Dendritic cell treated with granulocyte-macrophage colony-stimulating factor and Interleukin-4, amounts not matched to agents 40 ng/mL and 50 ng/mL, for 4 days (primary cell): ENCODE measurements at regions not wholly inside any gene's neighbourhood (a gene's known extent, or its start where the extent isn't known, plus 50 kb on each side); places are given as distances from the start of the nearest gene placed in this dataset.

Experiments
- H3K27ac Mint-ChIP-seq: one replicate; pipeline ENCODE4 v1.8.0; 2022; ENCODE audit warnings: mild to moderate bottlenecking, mixed read lengths
- H3K27me3 Mint-ChIP-seq: one replicate; pipeline ENCODE4 v1.8.0; 2022; ENCODE audit warnings: mild to moderate bottlenecking, mixed read lengths
- H3K36me3 Mint-ChIP-seq: one replicate; pipeline ENCODE4 v1.8.0; 2022; ENCODE audit warnings: low read depth, mixed read lengths
- H3K4me1 Mint-ChIP-seq: one replicate; pipeline ENCODE4 v1.8.0; 2022; ENCODE audit warnings: low read depth, mixed read lengths
- H3K4me3 Mint-ChIP-seq: one replicate; pipeline ENCODE4 v1.8.0; 2022; ENCODE audit warnings: mild to moderate bottlenecking, moderate library complexity, mixed read lengths
- H3K9me3 Mint-ChIP-seq: one replicate; pipeline ENCODE4 v1.8.0; 2022; ENCODE audit warnings: mixed read lengths
- intact Hi-C: fragments of 100-400 bp; cut with micrococcal nuclease; formaldehyde crosslinking; loops from one replicate; pipeline ENCODE4 v1.15.0; 2022

DNA sequence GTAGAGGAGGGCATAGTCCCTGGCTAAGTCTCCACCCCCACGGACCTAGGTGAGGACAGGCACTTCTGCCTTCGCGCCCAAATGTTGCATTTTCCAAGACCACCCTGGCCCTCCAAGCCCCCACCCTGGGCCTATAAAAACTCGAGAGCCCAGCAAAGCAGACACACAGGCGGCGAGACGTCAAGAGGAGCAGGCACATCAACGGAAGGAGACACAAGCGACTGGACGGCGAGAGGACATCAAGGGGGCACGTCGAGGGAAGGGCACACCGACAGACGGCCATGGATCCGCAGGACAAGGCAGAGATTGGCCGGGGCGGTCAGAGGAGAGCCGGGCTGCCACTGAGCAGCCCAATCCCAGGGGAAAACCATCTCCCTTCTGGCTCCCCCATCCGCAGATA lies 348.0 kb downstream of the MTRR start:
- intact Hi-C loops: no loop called here
- Mint-ChIP-seq H3K36me3 (no peaks in the 10 kb centered on the region), H3K27me3 (peaks cover 1% of the 10 kb centered on the region), H3K27ac (no peak overlapping the region), H3K4me3 (no peak overlapping the region), H3K4me1 (no peaks in the 10 kb centered on the region), H3K9me3 (peaks cover 25% of the 10 kb centered on the region)

DNA sequence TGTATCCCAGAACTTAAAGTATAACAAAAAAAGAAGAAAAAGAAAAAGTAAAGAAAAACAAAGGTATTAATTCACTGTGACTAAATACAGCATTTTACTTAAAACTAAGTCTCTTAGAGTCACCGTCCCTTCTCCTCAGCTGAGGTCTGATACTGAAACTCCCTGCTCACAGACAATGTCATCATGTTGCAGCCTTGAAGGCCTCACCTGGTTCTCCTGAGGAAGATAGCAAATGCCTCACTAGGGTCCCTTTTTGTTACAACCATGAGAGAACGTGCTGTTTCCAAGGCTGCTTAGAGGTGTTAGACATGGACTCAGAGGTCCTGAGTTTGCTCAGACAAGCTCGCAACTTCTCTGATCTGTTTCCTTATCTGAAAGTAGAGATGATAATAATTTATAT lies 357.2 kb downstream of the MTRR start:
- Mint-ChIP-seq H3K4me1 (no peaks in the 10 kb centered on the region), H3K36me3 (no peaks in the 10 kb centered on the region), H3K27ac (no peak overlapping the region), H3K27me3 (no peaks in the 10 kb centered on the region), H3K4me3 (no peak overlapping the region), H3K9me3 (peaks cover 42% of the 10 kb centered on the region)
- intact Hi-C loops: no loop called here

GRCh38 chr5:8227112-8227511 lies 358.2 kb downstream of the MTRR start:
- Mint-ChIP-seq H3K36me3 (no peaks in the 10 kb centered on the region), H3K27me3 (no peaks in the 10 kb centered on the region), H3K9me3 (peaks cover 32% of the 10 kb centered on the region), H3K4me1 (no peaks in the 10 kb centered on the region), H3K27ac (no peak overlapping the region), H3K4me3 (no peak overlapping the region)
- intact Hi-C loops: no loop called here

DNA sequence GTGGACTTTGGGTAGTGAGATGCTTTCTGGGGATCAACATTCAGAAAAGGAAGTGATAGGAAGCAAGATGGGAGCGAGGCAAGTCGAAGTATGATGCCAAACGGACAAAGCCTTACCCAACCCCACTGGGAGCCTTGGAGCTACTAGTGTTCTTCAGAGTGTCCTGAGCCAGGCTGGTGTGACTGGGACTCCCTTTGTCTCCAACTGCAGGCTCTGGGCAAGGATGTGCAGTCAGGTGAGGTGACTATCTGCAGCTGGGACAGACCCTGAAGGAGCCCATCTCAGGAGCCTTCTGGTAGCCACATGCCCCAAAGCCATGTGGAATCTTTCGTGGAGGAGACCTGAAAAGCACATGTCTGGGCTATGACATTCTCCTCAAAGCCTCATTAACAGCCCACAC lies 360.6 kb downstream of the MTRR start:
- Mint-ChIP-seq H3K27ac (no peak overlapping the region), H3K27me3 (no peaks in the 10 kb centered on the region), H3K4me3 (no peak overlapping the region), H3K4me1 (no peaks in the 10 kb centered on the region), H3K9me3 (peaks cover 20% of the 10 kb centered on the region), H3K36me3 (no peaks in the 10 kb centered on the region)
- intact Hi-C loops: no loop called here

GRCh38 chr5:8230868-8231267 lies 361.9 kb downstream of the MTRR start:
- H3K36me3 Mint-ChIP-seq: no peaks in the 10 kb centered on the region
- no peak overlapping the region for H3K4me3 Mint-ChIP-seq
- no peak overlapping the region for H3K27ac Mint-ChIP-seq
- no peaks in the 10 kb centered on the region for H3K27me3 Mint-ChIP-seq
- peaks cover 11% of the 10 kb centered on the region for H3K9me3 Mint-ChIP-seq
- intact Hi-C loops: no loop called here
- H3K4me1 Mint-ChIP-seq: no peaks in the 10 kb centered on the region

GRCh38 chr5:8233479-8233878 lies 364.5 kb downstream of the MTRR start:
- Mint-ChIP-seq H3K36me3 (no peaks in the 10 kb centered on the region), H3K4me1 (no peaks in the 10 kb centered on the region), H3K4me3 (no peak overlapping the region), H3K9me3 (peaks cover 9% of the 10 kb centered on the region), H3K27me3 (no peaks in the 10 kb centered on the region), H3K27ac (no peak overlapping the region)
- intact Hi-C loops: no loop called here

DNA sequence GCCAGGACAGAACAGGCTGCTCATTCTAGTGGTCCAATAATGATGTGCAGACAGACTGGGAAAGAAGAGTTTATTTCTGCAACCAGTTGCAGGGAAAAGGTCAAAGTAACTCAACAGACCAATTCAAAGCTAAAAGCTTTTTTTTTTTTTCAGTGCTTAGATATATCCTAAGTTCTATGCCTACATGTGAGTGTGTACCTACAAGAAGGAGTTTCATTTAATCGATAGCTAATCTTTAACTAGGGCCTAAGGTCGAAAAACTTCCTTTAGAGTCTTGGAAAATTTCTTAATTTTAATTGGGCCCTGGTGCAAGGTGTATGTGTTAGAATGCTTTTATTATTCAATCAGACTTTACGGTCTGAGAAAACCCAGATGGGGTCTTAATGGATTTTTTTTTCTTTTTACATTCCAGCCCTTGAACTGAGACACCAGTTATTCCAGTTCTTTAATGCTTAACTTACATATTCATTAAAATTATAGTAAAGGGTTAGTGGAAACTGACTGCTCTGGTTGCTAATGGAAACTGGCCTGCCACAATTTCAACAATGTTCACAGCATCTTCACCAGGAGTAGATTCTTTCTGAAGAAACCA lies 365.3 kb downstream of the MTRR start:
- Mint-ChIP-seq H3K27me3 (no peaks in the 10 kb centered on the region), H3K4me1 (no peaks in the 10 kb centered on the region)

GRCh38 chr5:8238080-8238479 lies 369.1 kb downstream of the MTRR start:
- no peaks in the 10 kb centered on the region for H3K27me3 Mint-ChIP-seq
- intact Hi-C loops: no loop called here
- no peaks in the 10 kb centered on the region for H3K36me3 Mint-ChIP-seq
- H3K4me3 Mint-ChIP-seq: no peak overlapping the region
- H3K4me1 Mint-ChIP-seq: no peaks in the 10 kb centered on the region
- H3K9me3 Mint-ChIP-seq: peaks cover 9% of the 10 kb centered on the region
- H3K27ac Mint-ChIP-seq: no peak overlapping the region

More for the DNA sequence above, 365.3 kb downstream of the MTRR start:
- H3K9me3 Mint-ChIP-seq: peaks cover 9% of the 10 kb centered on the region
- no peak overlapping the region for H3K4me3 Mint-ChIP-seq
- no peak overlapping the region for H3K27ac Mint-ChIP-seq
- no peaks in the 10 kb centered on the region for H3K36me3 Mint-ChIP-seq
- intact Hi-C loops: no loop called here

DNA sequence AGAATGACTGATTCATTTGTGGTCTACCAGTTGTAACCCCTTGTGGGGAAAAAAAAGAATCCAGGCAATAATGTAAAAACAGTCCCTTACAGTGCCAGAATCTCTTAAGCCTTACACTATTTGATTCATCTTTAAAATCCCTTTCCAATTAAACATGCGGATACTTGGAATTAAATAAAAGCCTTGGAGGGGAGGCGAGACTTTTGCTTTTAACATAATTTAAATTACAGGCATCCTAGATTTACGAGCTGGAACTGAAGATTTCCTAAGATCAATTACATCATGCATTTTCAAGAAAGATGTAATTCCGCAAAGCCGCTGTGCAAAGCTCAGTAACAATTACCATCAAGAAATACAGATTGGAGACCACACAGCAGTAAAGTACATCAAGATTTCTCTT lies 370.2 kb downstream of the MTRR start:
- H3K4me1 Mint-ChIP-seq: no peaks in the 10 kb centered on the region
- H3K27me3 Mint-ChIP-seq: no peaks in the 10 kb centered on the region
- H3K36me3 Mint-ChIP-seq: no peaks in the 10 kb centered on the region
- peaks cover 9% of the 10 kb centered on the region for H3K9me3 Mint-ChIP-seq
- intact Hi-C loops: no loop called here
- H3K27ac Mint-ChIP-seq: no peak overlapping the region
- no peak overlapping the region for H3K4me3 Mint-ChIP-seq

DNA sequence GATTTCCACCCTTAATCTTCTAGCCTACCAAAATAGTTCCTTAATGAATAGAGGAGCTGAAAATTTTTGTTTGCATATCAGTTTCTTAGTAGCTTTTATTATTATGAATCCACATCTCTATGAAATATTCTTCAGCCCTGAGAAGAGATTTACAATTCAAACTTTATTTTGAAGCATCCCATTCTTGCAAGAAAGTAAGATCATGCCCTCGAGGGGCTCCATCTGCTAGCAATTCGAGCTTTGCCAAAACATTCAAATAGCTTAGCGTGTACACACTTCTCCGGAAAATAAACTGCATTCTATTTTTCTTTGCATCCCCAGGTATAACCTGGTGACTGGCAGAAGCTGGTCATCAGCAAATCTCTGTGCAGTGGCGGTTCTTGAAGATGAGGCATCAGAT lies 370.7 kb downstream of the MTRR start:
- peaks cover 9% of the 10 kb centered on the region for H3K9me3 Mint-ChIP-seq
- intact Hi-C loops: no loop called here
- no peaks in the 10 kb centered on the region for H3K36me3 Mint-ChIP-seq
- H3K27me3 Mint-ChIP-seq: no peaks in the 10 kb centered on the region
- no peaks in the 10 kb centered on the region for H3K4me1 Mint-ChIP-seq
- H3K27ac Mint-ChIP-seq: no peak overlapping the region
- no peak overlapping the region for H3K4me3 Mint-ChIP-seq

GRCh38 chr5:8241076-8241475 lies 372.1 kb downstream of the MTRR start:
- Mint-ChIP-seq H3K27ac (no peak overlapping the region), H3K4me1 (no peaks in the 10 kb centered on the region), H3K36me3 (no peaks in the 10 kb centered on the region), H3K27me3 (no peaks in the 10 kb centered on the region), H3K4me3 (no peak overlapping the region), H3K9me3 (peaks cover 6% of the 10 kb centered on the region)
- intact Hi-C loops: no loop called here

GRCh38 chr5:8241558-8241957 lies 372.6 kb downstream of the MTRR start:
- intact Hi-C loops: no loop called here
- H3K9me3 Mint-ChIP-seq: peaks cover under 1% of the 10 kb centered on the region
- no peaks in the 10 kb centered on the region for H3K4me1 Mint-ChIP-seq
- no peak overlapping the region for H3K4me3 Mint-ChIP-seq
- H3K36me3 Mint-ChIP-seq: no peaks in the 10 kb centered on the region
- H3K27ac Mint-ChIP-seq: no peak overlapping the region
- no peaks in the 10 kb centered on the region for H3K27me3 Mint-ChIP-seq

DNA sequence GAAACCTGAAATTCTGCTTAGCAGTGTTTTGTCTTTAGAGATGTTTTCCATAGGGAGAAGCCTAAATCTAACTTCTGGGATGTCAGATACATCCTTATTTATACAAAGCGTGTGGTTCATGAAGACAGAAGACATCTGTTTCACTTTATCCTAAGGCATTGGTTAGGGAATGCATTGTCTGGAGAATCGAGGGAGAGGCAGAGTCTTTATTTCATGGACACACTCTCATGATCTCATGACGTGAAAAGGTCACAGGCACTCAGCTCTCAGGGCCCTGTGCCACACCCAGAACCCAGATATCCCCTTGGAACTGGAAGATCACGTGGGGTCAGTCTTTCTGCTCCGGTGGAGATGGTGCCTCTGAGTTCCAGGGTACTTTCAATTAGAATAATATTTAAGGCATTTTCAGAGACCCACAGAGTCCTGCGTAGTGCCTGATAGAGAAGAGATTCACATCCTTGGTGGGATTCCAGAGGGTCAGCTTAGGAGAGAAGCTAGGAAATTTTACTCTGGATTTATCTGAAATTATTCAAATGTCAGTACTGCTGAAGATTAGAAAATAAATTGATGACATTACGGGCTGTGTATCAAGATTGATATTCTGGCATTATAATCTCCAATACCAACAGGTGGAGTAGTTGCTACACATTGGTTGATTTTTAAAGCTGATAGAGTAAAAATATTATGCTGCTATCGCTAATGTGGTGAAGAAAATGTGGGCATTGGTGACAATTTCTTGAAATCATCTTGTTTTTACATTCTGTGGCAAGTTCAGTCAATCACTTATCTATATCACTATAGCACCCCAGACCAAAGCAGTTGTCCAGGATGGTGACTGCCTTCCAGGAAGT lies 378.3 kb downstream of the MTRR start:
- Mint-ChIP-seq H3K27ac (no peak overlapping the region), H3K36me3 (no peaks in the 10 kb centered on the region), H3K9me3 (no peaks in the 10 kb centered on the region), H3K4me1 (no peaks in the 10 kb centered on the region), H3K27me3 (no peaks in the 10 kb centered on the region), H3K4me3 (no peak overlapping the region)
- intact Hi-C loops: no loop called here

GRCh38 chr5:8253376-8253775 lies 384.4 kb downstream of the MTRR start:
- Mint-ChIP-seq H3K27me3 (no peaks in the 10 kb centered on the region), H3K9me3 (no peaks in the 10 kb centered on the region), H3K4me1 (no peaks in the 10 kb centered on the region), H3K27ac (no peak overlapping the region), H3K4me3 (no peak overlapping the region), H3K36me3 (no peaks in the 10 kb centered on the region)
- intact Hi-C loops: no loop called here

DNA sequence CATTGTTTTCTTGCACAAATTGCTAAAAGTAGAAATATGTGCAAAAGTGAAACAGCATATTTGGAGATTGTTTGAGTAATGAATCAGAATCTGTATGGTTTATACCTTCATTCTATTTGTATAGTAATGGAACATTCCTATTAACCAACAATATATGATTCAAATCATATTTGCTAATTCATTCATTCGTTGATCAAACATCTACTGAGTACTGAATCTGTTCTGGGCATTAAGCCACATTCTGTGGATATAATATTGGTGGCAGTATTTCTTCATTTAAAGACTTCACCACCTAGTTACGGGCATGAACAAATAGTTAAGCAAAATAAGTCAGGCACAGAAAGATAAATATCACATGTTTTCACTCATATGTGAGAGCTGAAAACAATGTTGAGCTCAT lies 385.7 kb downstream of the MTRR start:
- Mint-ChIP-seq H3K27me3 (no peaks in the 10 kb centered on the region), H3K4me1 (no peaks in the 10 kb centered on the region), H3K9me3 (no peaks in the 10 kb centered on the region), H3K36me3 (no peaks in the 10 kb centered on the region), H3K27ac (no peak overlapping the region), H3K4me3 (no peak overlapping the region)
- intact Hi-C loops: no loop called here
